TTC549 (cell line): ENCODE measurements at regions not wholly inside any gene's neighbourhood (a gene's known extent, or its start where the extent isn't known, plus 50 kb on each side); places are given as distances from the start of the nearest gene placed in this dataset.
A peak's percentile ranks its signal among the peaks of the same experiment; 100 is the strongest.

ENCODE experiments used
- FAIRE-seq: peaks from 2 replicates; lab custom pipeline; 2012; peaks lifted over from hg19 to GRCh38; lab: Jason Lieb, UNC

GRCh38 chr7:84674236-84674913 lies 479.8 kb upstream of the SEMA3A start:
- FAIRE-seq, result no peak

- no peak for FAIRE-seq
These were observed 474.7 kb upstream of the SEMA3A start for GRCh38 chr7:84669177-84669732.

- FAIRE-seq, result no peak
These were observed 473.5 kb upstream of the SEMA3A start for GRCh38 chr7:84668116-84668515.

- FAIRE-seq, result no peak
These were observed 472.1 kb upstream of the SEMA3A start for GRCh38 chr7:84666651-84667050.

- no peak for FAIRE-seq
These were observed 470.8 kb upstream of the SEMA3A start for GRCh38 chr7:84665339-84665738.

- FAIRE-seq, result no peak
These were observed 470.0 kb upstream of the SEMA3A start for GRCh38 chr7:84664626-84665025.

GRCh38 chr7:84663224-84663623 lies 468.6 kb upstream of the SEMA3A start:
- no peak for FAIRE-seq

- no peak for FAIRE-seq
These were observed 463.7 kb upstream of the SEMA3A start for GRCh38 chr7:84658286-84658685.

GRCh38 chr7:84654273-84654672 lies 459.7 kb upstream of the SEMA3A start:
- no peak for FAIRE-seq

- FAIRE-seq, result no peak
These were observed 457.3 kb upstream of the SEMA3A start for GRCh38 chr7:84651876-84652275.

- no peak for FAIRE-seq
These were observed 453.5 kb upstream of the SEMA3A start for GRCh38 chr7:84647797-84648757.

GRCh38 chr7:84642611-84643010 lies 448.0 kb upstream of the SEMA3A start:
- no peak for FAIRE-seq

- no peak for FAIRE-seq
These were observed 446.0 kb upstream of the SEMA3A start for GRCh38 chr7:84640637-84641036.

GRCh38 chr7:84638339-84638697 lies 443.7 kb upstream of the SEMA3A start:
- no peak for FAIRE-seq

- no peak for FAIRE-seq
These were observed 443.2 kb upstream of the SEMA3A start for GRCh38 chr7:84637568-84638338.

GRCh38 chr7:84631913-84632312 lies 437.3 kb upstream of the SEMA3A start:
- FAIRE-seq, result no peak

- peak; percentile 58 for FAIRE-seq
These were observed 435.2 kb upstream of the SEMA3A start for GRCh38 chr7:84629640-84630318.

- FAIRE-seq, result no peak
These were observed 434.6 kb upstream of the SEMA3A start for GRCh38 chr7:84629216-84629615.

GRCh38 chr7:84627250-84627649 lies 432.7 kb upstream of the SEMA3A start:
- no peak for FAIRE-seq

- FAIRE-seq, result no peak
These were observed 430.3 kb upstream of the SEMA3A start for GRCh38 chr7:84624927-84625326.

- no peak for FAIRE-seq
These were observed 429.9 kb upstream of the SEMA3A start for GRCh38 chr7:84624527-84624926.
